HG03175 (cell line): ENCODE measurements at regions not wholly inside any gene's neighbourhood (a gene's known extent, or its start where the extent isn't known, plus 50 kb on each side); places are given as distances from the start of the nearest gene placed in this dataset.
"Not testable (repeated sequence)": the region's sequence is repeated elsewhere in the genome, so short reads cannot be mapped to it uniquely, and the experiment has no call there.

Experiments
- ATAC-seq: cut with Tn5 transposase; IDR thresholded peaks from one replicate; pipeline ENCODE4 v1.9.1; 2021; ENCODE audit warnings: mild to moderate bottlenecking, moderate library complexity; ENCODE audit not compliant: unreplicated experiment

DNA sequence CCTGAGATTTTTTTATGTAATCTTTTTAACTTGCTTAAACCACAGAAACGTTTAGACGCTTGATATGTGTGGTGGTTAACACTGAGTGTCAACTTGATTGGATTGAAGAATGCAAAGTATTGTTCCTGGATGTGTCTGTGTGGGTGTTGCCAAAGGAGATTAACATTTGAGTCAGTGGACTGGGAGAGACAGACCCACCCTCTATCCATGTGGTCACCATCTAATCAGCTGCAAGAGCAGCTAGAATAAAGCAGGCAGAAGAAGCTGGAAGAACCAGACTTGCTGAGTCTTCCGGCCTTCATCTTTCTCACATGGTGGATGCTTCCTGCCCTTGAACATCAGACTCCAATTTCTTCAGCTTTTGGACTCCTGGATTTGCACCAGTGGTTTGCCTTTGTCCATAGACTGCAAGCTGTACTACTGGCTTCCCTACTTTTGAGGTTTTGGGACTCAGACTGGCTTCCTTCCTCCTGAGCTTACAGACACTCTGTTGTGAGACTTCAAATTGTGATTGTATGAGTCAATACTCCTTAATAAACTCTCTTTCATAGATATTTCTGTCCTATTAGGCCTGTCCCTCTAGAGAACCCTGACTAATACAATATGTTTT is 816.0 kb upstream of the CDH9 start:
- ATAC-seq = no peak

DNA sequence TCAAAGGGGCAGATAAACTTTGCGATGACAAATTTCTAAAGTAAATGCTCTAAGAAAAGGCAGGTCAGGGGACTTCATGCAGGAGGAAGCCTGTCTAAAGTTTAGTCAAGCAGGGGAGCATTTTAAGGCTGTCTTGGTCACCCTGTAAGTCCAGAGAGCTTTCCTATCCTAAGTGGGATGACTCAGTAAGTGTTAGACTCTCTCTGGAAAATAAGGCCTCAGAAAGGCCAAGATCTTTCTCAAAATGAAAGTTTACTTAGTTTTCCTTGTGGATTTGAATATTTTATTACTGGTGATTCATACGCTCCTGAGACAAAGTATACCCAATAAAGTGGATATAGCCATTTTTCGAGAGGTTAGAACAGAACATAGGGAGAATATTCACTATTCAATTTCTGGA is 806.9 kb upstream of the CDH9 start:
- ATAC-seq = no peak

DNA sequence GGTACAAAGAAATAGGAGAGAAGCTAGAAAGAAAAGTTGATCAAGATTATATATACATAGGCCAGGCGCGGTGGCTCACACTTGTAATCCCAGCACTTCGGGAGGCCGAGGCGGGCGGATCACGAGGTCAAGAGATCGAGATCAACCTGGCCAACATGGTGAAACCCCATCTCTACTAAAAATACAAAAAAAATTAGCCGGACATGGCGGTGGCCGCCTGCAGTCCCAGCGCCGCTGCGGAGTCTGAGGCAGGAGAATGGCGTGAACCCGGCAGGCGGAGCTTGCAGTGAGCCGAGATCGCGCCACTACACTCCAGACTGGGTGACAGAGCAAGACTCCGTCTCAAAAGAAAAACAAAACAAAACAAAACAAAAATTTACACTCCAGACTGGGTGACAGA is 798.3 kb upstream of the CDH9 start:
- ATAC-seq = not testable (repeated sequence)

DNA sequence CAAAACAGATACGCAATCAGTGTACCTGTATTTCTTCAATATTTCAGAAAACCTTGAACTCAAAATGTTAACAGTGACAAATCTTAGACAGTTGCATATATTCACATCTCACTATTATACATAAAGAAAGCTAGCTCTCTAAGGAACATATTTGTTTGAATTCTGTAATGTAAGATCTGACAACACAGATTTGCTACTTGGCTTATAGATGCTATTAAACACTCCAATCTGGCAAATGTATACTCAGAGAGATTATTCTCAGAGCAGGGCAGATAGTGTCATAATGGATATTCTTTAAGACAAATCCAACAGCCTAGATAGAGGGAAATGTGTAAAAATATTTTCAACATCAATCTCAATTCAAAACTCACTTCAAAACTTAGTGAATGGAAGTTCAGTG is 794.5 kb upstream of the CDH9 start:
- ATAC-seq = no peak

DNA sequence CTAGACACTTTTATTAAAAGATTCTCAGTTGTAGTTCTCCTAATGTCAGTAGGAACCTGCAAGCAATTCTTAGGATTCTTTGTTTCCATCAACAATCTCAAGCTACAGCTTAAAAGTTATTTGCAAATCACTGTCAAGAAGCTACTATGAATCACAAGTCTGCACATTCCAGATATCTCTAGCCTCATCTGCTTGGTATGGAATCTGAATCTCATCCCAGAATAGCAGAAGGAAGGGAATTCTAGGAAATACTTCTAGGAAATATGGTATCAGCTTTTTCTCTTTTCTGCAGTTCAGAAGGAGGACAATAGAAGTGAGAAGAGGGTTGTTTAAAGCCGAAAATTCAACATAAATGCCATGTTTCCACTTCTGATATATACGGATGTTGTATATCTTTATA is 792.2 kb upstream of the CDH9 start:
- no peak for ATAC-seq

DNA sequence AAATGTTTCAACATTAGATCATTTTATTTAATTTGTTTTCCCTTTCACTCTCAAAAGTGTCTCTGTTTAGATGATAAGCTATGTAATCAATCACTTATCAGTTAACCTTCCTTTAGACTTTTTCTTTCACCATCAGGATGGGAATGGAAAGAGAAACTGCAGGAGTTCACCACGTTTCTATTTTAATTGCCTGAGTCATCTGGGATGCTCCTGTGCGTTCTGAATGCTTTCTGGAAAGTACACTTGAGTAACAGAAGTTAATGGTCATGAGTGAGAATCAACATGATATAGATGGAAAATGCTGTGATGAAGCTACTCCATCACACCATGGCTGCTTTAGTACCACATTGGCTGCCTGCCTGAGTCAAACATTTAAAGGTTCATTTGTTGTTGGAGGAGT is 783.3 kb upstream of the CDH9 start:
- no peak for ATAC-seq

DNA sequence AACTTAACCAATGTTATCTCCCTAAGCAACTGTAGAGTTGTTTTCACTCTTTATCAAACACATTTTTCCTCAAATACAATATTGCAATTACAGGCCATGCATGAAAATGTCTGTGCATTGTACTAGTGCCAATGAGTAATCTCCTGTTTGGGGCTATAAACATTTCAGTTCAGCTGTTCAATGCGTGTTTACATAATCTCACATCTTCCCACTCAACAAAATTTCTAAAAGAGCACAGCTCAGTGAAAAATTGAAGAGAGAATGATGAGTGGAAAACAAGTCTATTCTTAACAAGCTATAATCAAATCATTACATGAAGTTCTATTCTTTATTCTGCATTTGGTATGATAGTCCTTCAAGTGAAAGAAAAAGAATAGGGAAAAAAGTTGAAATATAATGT is 780.5 kb upstream of the CDH9 start:
- no peak for ATAC-seq

DNA sequence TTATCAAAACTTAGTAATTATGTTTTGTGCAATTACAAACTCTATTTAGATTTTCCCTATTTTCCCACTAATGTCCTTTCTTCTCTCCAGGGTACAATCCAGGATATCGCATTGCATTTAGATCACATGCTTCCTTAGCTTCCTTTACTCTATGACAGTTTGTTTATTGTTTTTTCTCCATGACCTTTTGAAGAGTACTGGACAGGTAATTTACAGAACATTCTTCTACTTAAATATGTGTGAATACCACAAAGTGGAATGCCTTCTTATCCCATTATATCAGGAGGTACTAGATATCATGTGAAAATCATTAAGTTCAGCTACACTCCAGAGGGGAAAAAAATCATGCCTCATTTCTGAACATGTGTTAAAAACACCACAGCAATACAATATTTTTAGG is 776.6 kb upstream of the CDH9 start:
- no peak for ATAC-seq

DNA sequence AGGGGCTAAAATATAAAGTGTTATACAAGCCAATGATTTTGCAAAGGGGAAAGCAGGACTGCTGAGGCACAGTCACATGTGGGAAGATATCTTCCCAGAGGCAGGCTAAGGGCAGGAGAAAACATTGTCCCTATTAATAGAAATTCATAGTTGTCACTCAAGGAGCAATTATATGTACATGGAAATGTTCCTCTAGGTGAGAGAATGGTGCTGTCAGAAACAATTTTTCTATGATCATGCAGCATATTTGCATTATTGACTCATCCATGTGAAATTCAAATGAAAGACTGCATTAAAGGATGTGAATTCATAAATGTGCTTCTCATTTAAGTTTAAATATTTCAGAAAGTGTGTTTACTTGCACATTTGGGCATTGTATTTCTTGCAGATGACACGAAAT is 775.9 kb upstream of the CDH9 start:
- ATAC-seq = no peak

DNA sequence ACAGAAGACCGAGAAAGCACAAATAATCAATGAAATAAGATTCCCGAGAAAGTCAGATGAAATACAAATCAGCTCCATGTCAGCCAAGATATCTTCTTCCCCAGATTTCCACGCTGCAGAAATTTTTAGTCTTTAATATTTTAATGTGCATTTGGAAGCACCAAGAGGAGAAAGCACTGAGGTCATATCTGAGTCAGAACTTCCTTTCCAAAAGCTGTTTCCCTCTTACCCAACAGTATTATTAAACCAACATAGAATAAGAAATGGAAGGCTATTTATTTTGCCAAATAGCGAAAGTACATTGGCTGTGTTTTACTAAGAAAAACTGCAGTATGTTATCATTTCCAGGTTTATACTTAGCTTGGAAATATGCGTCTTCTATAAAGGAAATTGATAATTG is 772.1 kb upstream of the CDH9 start:
- ATAC-seq = no peak

DNA sequence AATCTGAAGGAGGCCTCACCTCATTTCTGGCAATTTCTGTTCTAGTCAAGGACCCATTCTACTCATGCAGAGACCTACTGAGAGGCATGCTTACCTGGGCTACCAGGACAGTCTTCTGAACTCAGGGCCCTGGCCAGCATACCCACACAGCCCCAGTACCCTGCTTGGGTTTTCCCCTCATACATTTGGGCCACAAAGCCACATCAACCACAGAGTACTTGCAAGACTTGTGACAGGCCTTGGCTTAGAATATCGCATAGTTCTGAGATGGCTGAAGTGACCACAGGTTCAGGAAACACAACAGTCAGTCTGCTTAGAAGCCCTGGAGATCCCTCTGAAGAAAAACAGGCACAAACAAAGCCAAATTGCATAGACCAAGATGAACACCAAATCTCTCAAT is 758.8 kb upstream of the CDH9 start:
- ATAC-seq = no peak

DNA sequence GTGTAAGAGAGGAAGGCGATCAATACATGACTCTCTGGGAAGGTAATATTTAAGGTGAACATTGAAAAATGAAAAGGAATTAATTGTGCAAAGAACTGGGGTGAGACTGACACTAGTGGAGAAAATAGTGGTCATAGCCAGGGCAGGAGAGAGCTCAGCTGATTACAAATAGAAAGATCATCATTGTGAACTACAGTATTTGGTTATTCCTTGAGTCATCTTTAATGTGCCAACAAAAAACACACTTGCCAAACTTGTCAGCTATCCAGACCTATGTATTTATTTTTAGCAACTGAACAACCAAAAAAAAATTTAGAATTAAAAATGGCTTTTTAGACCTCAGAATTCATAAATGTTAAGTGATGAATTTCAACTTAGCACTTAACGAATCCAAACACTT is 749.8 kb upstream of the CDH9 start:
- ATAC-seq = no peak

DNA sequence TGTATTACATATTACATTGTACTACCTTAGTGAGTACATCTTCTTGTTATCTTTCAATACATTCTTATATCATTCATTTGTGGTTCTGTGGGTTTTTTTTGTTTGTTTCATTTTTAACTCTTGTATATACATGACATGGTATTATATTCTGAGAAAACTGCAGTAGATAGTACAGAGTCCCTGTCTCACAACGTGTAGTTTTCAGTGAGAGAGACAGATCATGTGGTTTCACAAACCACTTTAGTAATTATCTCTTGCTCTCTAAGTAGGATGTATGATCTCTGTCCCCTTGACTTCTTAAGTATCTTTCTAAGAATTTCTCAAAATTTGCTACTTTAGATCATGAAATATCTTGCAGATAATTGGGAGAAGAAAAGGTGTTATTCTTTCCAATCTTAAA is 745.9 kb upstream of the CDH9 start:
- no peak for ATAC-seq

DNA sequence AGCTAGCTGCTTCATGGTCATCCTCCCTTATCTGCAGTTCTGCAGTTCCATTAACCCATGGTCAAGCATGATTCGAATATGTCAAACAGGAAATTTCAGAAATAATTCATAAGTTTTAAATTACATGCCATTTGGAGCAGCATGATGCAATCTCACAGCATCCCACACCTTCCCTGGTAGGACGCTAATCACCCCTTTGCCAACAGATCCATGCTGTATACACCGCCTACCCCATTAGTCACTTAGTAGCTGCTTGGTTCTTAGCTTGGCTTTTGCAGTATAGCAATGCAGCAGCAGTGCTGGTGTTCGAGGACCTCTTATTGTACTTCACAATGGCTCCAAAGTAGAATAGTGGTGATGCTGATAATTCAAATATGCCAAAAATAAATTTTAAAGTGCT is 739.7 kb upstream of the CDH9 start:
- no peak for ATAC-seq

DNA sequence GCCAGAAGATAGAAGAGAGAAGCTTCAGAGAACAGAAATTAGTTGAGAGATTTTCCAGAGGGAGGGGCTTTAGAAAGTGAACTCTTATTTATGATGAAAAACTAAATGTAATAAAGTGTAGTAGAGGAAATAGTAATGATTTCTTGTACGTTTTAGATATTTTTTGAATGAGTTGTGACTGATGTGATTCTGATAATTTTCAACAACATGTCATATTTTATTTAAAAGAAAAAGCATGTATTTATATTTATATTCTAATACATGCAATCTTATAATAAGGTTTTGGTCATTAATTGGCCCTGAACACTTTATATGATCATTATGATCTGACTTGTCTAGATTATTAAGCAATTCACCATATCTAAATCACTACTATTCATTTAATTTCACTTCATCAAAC is 735.2 kb upstream of the CDH9 start:
- ATAC-seq = no peak

DNA sequence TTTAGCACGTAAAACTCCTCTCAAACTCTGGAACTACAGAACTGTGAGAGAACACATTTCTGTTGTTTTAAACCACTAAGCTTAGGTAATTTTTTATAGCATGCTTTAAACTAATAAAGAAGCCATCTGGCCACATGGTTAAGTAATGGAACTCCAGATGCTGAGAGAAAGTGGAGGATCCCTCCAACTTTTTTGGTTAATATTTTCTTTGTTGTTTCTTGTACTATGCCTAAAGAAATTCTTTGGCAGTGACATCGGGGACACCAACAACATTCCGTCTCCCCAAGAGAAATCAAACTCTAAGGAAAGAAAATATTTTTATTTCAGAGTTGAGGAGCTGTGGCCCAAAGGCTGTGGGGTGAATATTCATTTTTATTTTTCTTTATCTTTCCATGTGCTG is 734.8 kb upstream of the CDH9 start:
- no peak for ATAC-seq

DNA sequence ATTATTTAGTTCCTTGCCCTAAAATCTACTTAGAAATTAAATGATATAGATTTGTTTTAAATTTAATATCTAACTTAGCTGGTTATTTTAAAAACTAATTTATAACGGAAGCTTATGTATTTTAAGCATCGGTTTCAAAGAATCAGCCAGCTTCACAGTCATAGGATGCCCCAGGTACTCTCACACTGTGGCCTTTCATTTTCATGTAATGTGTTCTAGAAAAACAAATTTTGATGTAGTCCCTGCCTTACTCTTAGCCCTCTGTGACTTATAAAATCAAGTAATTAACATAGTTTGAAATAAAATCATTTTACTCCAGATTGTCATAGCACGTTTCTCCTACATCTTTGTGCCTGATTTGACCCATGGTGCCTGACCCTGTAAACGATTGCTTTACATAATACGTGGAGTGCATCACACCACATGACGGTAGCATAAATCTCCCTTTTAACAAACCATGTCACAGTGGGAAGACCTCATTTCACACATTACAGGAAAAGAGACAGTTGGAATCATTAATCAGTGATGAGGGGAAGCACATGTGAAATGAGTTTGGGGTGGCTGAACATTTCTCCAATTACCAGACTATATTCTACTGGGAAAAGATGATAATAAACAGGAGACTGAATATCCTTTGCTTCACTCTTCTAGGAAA is 731.5 kb upstream of the CDH9 start:
- ATAC-seq = no peak

DNA sequence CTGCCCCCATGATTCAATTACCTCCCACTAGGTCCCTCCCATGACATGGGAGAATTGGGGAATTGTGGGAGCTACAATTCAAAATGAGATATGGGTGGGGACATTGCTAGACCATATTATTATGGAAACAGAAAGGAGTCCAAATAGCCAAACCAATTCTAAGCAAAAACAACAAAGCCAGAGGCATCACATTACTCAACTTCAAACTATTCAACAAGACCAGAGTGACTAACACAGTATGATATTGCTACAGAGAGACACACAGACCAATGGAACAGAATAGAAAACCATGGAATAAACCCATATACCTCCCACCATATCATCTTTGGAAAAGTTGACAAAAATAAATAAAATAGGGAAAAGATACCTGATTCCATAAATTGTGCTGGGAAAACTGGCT is 710.5 kb upstream of the CDH9 start:
- no peak for ATAC-seq

DNA sequence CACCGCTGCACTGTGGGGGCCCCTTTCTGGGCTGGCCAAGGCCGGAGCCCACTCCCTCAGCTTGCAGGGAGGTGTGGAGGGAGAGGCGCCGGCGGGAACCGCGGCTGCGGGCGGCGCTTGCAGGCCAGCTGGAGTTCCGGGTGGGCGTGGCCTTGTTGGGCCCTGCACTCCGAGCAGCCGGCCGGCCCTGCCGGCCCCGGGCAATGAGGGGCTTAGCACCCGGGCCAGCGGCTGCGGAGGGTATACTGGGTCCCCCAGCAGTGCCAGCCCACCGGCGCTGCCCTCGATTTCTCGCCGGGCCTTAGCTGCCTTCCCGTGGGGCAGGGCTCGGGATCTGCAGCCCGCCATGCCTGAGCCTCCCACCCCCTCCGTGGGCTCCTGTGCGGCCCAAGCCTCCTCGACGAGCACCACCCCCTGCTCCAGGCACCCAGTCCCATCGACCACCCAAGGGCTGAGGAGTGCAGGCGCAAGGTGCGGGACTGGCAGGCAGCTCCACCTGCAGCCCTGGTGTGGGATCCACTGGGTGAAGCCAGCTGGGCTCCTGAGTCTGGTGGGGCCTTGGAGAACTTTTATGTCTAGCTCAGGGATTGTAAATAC is 705.1 kb upstream of the CDH9 start:
- ATAC-seq = not testable (repeated sequence)

DNA sequence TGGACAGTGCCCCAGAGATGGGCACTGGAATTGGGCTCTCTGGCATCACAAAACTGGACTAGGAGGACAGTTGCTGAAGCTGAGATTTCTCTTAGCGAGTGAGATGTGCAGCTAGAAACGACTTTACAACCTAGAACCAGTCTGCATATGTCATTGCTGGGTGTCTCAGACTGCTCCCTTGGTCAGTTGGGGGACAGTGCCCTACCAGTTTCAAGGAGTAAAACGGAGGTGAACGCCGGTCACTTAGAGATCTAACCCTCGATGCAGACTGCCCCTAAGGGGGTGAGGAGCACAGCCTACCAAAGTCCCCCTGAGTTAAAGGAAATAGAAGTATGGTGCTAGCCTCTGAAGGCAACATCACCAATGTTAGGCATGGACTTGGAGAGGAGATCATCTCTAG is 704.4 kb upstream of the CDH9 start:
- ATAC-seq = no peak

DNA sequence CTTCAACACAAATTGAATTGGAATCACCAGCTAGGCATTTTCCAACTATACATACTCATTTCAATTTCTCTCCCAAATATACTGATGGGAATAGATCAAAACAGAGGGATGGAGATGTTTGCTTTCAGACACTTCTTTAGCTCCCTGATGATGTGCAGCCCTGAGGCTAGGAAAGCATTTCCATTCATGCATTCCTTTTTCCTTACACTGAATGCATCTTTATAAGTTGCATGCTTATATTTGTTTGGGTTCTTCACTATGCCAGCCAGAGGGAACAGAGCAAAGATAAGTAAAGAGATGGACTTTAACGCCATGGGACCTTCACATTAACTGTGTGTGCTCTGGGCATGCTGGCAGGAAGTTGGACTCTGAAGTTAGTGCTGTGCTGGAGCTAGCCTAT is 696.5 kb upstream of the CDH9 start:
- no peak for ATAC-seq

DNA sequence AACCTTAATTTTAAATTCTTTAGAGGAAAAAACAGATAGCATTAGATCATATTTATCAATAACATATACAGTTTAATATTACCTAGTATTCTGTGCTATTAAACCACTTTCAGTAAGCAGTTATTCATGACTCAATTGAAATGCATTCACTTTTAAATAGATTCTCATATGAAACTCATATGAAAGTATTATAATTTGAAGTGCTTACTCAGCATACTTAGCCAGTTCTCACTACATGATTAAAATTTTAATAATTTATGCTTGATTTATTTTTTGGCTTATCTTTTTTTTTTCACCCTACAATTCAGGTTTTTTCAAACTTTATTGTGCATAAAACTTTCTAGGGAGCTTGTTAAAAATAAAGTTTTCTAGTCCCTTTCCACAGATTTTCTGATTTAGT is 694.9 kb upstream of the CDH9 start:
- ATAC-seq = no peak

DNA sequence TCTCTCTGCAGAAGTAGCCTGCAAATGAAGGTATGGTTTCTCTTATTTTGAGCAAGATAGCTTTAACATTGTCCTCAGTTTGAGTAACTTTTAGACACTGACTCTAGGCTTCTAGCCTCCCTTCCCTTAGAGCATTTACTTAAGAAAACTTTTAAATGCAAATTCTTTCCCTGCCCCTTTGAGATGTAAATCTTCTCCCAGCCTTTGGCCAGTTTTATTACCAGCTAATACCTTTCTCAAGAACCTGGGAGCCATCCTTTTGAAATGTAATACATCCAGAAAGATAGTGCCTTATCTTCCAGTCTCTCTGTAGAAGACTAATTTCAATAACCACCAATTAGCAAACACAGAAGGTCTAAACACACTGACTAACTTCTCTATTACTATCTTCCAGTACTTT is 688.9 kb upstream of the CDH9 start:
- no peak for ATAC-seq
